Activated CD8-positive, alpha-beta T cell treated with anti-CD3 and anti-CD28 coated beads for 36 hours (primary cell): ENCODE measurements at regions not wholly inside any gene's neighbourhood (a gene's known extent, or its start where the extent isn't known, plus 50 kb on each side); places are given as distances from the start of the nearest gene placed in this dataset.

Experiments
- ATAC-seq: fragments of 200-7000 bp; cut with Tn5 transposase; one replicate; pipeline ENCODE4 v1.10.0; 2021; ENCODE audit warnings: mild to moderate bottlenecking, moderate library complexity
- CTCF ChIA-PET: fragments of 350-600 bp; sonication (Branson Sonifier 250); formaldehyde crosslinking; loops from one replicate; lab custom pipeline; 2021; ENCODE audit warnings: antibody characterized with exemption; lab: Charles Lee
- POLR2A ChIA-PET: fragments of 350-600 bp; sonication (Branson Sonifier 250); formaldehyde crosslinking; loops from one replicate; lab custom pipeline; 2021; ENCODE audit warnings: antibody characterized with exemption; lab: Charles Lee
- DNase-seq: peaks from one replicate; pipeline ENCODE4 v3.0.0-alpha.2; 2020
- H3K27ac Mint-ChIP-seq: one replicate; pipeline ENCODE4 v1.8.0; 2021; ENCODE audit warnings: mild to moderate bottlenecking, mixed read lengths
- H3K27me3 Mint-ChIP-seq: one replicate; pipeline ENCODE4 v1.8.0; 2021; ENCODE audit warnings: mixed read lengths
- H3K36me3 Mint-ChIP-seq: one replicate; pipeline ENCODE4 v1.8.0; 2021; ENCODE audit warnings: low read depth, mixed read lengths
- H3K4me1 Mint-ChIP-seq: one replicate; pipeline ENCODE4 v1.8.0; 2021; ENCODE audit warnings: low read depth, mixed read lengths
- H3K4me3 Mint-ChIP-seq: one replicate; pipeline ENCODE4 v1.8.0; 2021; ENCODE audit warnings: mild to moderate bottlenecking, moderate library complexity, mixed read lengths
- H3K9me3 Mint-ChIP-seq: one replicate; pipeline ENCODE4 v1.8.0; 2021; ENCODE audit warnings: mixed read lengths
- CTCF ChIP-seq: fragments of 200-600 bp; IDR thresholded peaks from one replicate; pipeline ENCODE4 v1.8.0; 2022; ENCODE audit warnings: antibody characterized with exemption, mild to moderate bottlenecking
- intact Hi-C: fragments of 100-400 bp; cut with micrococcal nuclease; formaldehyde crosslinking; loops from one replicate; pipeline ENCODE4 v1.10.0; 2022

- DNase-seq: peak; percentile 15
- Mint-ChIP-seq H3K9me3 (no peaks in the 10 kb centered on the region), H3K4me1 (peaks cover 7% of the 10 kb centered on the region), H3K27ac (no peak overlapping the region), H3K4me3 (no peak overlapping the region), H3K36me3 (no peaks in the 10 kb centered on the region), H3K27me3 (peaks cover 48% of the 10 kb centered on the region)
- intact Hi-C loops: no loop called here
- no peak for TF ChIP-seq CTCF
- ATAC-seq: peak; percentile 21
- CTCF ChIA-PET: interaction anchor here (1.3 to 1.8 kb wide), 3 partner anchors 9 to 45 kb away, joined by 5 to 8 read pairs (median 6); no protein-coding TSS in a partner anchor
- POLR2A ChIA-PET: no interaction called here
These were observed 76.8 kb upstream of the LEP start for GRCh38 chr7:128164061-128164954.

- ATAC-seq: no peak
- intact Hi-C loops: no loop called here
- no peak for DNase-seq
- ChIA-PET POLR2A (no interaction called here), CTCF (interaction anchor here (1.3 to 1.8 kb wide), 3 partner anchors 10 to 44 kb away, joined by 5 to 8 read pairs (median 6); no protein-coding TSS in a partner anchor)
- no peaks in the 10 kb centered on the region for H3K36me3 Mint-ChIP-seq
- no peak overlapping the region for H3K4me3 Mint-ChIP-seq
- H3K4me1 Mint-ChIP-seq: peaks cover 7% of the 10 kb centered on the region
- TF ChIP-seq CTCF: no peak
- no peaks in the 10 kb centered on the region for H3K9me3 Mint-ChIP-seq
- no peak overlapping the region for H3K27ac Mint-ChIP-seq
- H3K27me3 Mint-ChIP-seq: peaks cover 51% of the 10 kb centered on the region
These were observed 76.0 kb upstream of the LEP start for GRCh38 chr7:128164955-128165670.

GRCh38 chr7:128165927-128166420, 75.1 kb upstream of the LEP start:
- POLR2A ChIA-PET: no interaction called here
- Mint-ChIP-seq H3K4me3 (no peak overlapping the region), H3K4me1 (peaks cover 7% of the 10 kb centered on the region), H3K27ac (no peak overlapping the region), H3K9me3 (no peaks in the 10 kb centered on the region), H3K36me3 (no peaks in the 10 kb centered on the region), H3K27me3 (peaks cover 51% of the 10 kb centered on the region)
- intact Hi-C loops: no loop called here
- no peak for ATAC-seq
- CTCF ChIA-PET: interaction anchor here (1.3 to 1.8 kb wide), 3 partner anchors 11 to 43 kb away, joined by 5 to 8 read pairs (median 6); no protein-coding TSS in a partner anchor
- TF ChIP-seq CTCF: no peak
- no peak for DNase-seq

- no peak overlapping the region for H3K27ac Mint-ChIP-seq
- ChIA-PET POLR2A (no interaction called here), CTCF (interaction anchor here (1.3 kb wide), 1 partner anchor 43 kb away, joined by 4 read pairs; no protein-coding TSS in a partner anchor)
- ATAC-seq: no peak
- H3K4me1 Mint-ChIP-seq: peaks cover 7% of the 10 kb centered on the region
- no peaks in the 10 kb centered on the region for H3K36me3 Mint-ChIP-seq
- DNase-seq: peak; percentile 26
- no peaks in the 10 kb centered on the region for H3K9me3 Mint-ChIP-seq
- peaks cover 52% of the 10 kb centered on the region for H3K27me3 Mint-ChIP-seq
- peak overlapping the region; percentile 70 for H3K4me3 Mint-ChIP-seq
- intact Hi-C loops: no loop called here
- no peak for TF ChIP-seq CTCF
These were observed 74.5 kb upstream of the LEP start for GRCh38 chr7:128166603-128167041.
